Type B pancreatic cell (in vitro differentiated cells): ENCODE measurements at regions not wholly inside any gene's neighbourhood (a gene's known extent, or its start where the extent isn't known, plus 50 kb on each side); places are given as distances from the start of the nearest gene placed in this dataset.
"Not testable (repeated sequence)": the region's sequence is repeated elsewhere in the genome, so short reads cannot be mapped to it uniquely, and the experiment has no call there.

Source experiments
- DNase-seq: peaks from one replicate; pipeline ENCODE4 v3.0.0; 2021; ENCODE audit warnings: mixed read lengths; ENCODE audit not compliant: unreplicated experiment; ENCODE audit errors: extremely low spot score
- H3K27ac Mint-ChIP-seq: 2 replicates; pipeline ENCODE4 v1.8.0; 2021; ENCODE audit warnings: mild to moderate bottlenecking, mixed read lengths
- H3K27me3 Mint-ChIP-seq: 2 replicates; pipeline ENCODE4 v1.8.0; 2021; ENCODE audit warnings: mixed read lengths
- H3K36me3 Mint-ChIP-seq: 2 replicates; pipeline ENCODE4 v1.8.0; 2021; ENCODE audit warnings: mixed read lengths
- H3K4me1 Mint-ChIP-seq: one replicate; pipeline ENCODE4 v1.8.0; 2021; ENCODE audit warnings: mixed read lengths; ENCODE audit not compliant: unreplicated experiment
- H3K4me3 Mint-ChIP-seq: 2 replicates; pipeline ENCODE4 v1.8.0; 2021; ENCODE audit warnings: mild to moderate bottlenecking, mixed read lengths
- H3K9me3 Mint-ChIP-seq: 2 replicates; pipeline ENCODE4 v1.8.0; 2021; ENCODE audit warnings: mixed read lengths
- CTCF ChIP-seq: fragments of 200-600 bp; sonication (generic); conservative IDR thresholded peaks from 2 replicates; pipeline ENCODE4 v1.5.0; 2021; ENCODE audit warnings: antibody characterized with exemption, mild to moderate bottlenecking

DNA sequence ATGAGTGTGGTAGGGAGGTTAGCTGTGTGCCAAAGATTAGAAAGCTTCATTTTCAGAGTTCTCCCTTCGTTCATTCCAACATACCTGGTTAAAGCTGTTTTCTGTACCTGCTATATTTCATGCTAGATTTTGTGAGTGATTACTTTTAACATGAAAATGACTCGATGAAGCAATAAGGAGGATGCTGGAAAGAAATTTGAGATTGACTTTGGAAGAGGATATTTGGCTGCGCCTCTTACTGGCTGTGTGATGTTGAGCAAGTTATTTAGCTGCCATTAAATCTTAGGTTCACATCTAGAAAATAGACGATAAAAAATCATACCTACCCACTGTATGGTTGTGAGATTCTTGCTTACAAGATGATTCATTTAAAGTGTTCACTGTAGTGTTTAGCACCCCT, 288.7 kb downstream of the ZIC4 start:
- no peaks in the 10 kb centered on the region for H3K9me3 Mint-ChIP-seq
- peaks cover 3% of the 10 kb centered on the region for H3K27me3 Mint-ChIP-seq
- no peak for DNase-seq
- H3K27ac Mint-ChIP-seq = no peak overlapping the region
- no peaks in the 10 kb centered on the region for H3K36me3 Mint-ChIP-seq
- no peak overlapping the region for H3K4me3 Mint-ChIP-seq
- no peaks in the 10 kb centered on the region for H3K4me1 Mint-ChIP-seq
- TF ChIP-seq CTCF = no peak

GRCh38 chr3:147113293-147114044, 292.9 kb downstream of the ZIC4 start:
- Mint-ChIP-seq H3K36me3 (no peaks in the 10 kb centered on the region), H3K27me3 (peaks cover 2% of the 10 kb centered on the region), H3K4me1 (no peaks in the 10 kb centered on the region), H3K27ac (no peak overlapping the region), H3K4me3 (no peak overlapping the region), H3K9me3 (no peaks in the 10 kb centered on the region)
- TF ChIP-seq CTCF = no peak
- no peak for DNase-seq

DNA sequence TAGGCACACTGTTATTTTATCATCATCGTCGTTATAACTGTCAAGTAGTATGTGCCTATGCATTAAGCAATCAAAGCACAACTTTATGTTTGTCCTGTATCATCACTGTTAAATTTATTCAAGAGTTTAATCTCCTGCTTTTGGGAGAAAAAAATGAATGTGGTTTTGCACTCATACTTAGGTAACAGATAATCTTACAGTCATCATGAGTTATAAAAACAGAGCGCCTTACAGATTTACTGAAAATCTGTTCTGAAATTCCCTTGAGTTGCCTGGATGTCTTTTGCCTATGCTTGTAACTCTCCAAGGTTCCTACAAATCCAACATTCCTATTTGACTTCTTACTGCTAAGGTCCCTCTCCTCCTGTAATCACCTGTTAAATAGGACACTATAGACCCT, 307.3 kb downstream of the ZIC4 start:
- Mint-ChIP-seq H3K27me3 (no peaks in the 10 kb centered on the region), H3K9me3 (no peaks in the 10 kb centered on the region), H3K4me3 (no peak overlapping the region), H3K27ac (no peak overlapping the region), H3K4me1 (no peaks in the 10 kb centered on the region), H3K36me3 (peaks cover 3% of the 10 kb centered on the region)
- DNase-seq = no peak
- no peak for TF ChIP-seq CTCF

DNA sequence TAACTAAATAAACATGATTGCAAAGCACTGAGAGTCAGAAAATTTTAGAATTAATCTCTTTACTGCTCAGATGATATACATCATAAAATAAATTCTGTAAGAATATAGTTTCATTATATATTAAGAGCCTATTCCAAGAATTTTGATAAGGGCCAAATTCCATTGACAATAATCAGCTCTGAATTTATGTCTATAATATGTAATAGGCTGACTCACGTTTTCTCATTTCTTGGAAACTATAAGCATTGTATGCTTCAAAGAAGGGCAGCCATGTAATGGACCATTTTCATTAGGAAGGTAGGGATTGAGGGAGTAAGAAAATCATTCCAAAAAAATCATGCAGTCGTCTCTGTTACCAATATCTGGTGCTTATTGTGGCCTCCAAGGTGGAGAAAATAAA, 315.9 kb downstream of the ZIC4 start:
- no peaks in the 10 kb centered on the region for H3K27me3 Mint-ChIP-seq
- H3K9me3 Mint-ChIP-seq = no peaks in the 10 kb centered on the region
- no peaks in the 10 kb centered on the region for H3K36me3 Mint-ChIP-seq
- peaks cover 4% of the 10 kb centered on the region for H3K4me1 Mint-ChIP-seq
- DNase-seq = no peak
- H3K27ac Mint-ChIP-seq = no peak overlapping the region
- no peak overlapping the region for H3K4me3 Mint-ChIP-seq
- TF ChIP-seq CTCF = no peak

DNA sequence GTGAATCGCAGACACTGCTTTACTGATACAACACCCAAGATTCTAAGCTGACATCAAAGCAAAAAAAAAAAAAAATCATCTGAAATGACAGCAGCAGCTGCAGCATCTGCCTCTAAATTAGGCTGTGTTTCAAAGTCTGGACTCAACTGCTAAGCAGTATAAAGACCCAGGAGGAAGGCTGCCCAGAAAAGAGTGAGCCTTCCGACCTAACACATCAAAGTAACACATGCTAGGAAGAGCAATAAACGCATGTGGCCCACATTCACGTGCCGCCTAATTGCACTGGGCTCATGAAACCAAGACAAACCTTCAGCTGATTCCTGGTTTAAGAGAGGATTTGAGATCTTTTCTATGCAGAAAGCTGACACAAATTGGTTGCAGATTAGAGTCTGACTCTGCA, 317.1 kb downstream of the ZIC4 start:
- Mint-ChIP-seq H3K27me3 (no peaks in the 10 kb centered on the region), H3K9me3 (no peaks in the 10 kb centered on the region), H3K27ac (no peak overlapping the region), H3K4me1 (peaks cover 4% of the 10 kb centered on the region), H3K36me3 (no peaks in the 10 kb centered on the region), H3K4me3 (no peak overlapping the region)
- TF ChIP-seq CTCF = no peak
- DNase-seq = no peak

- not testable (repeated sequence) for H3K4me1 Mint-ChIP-seq, DNase-seq, H3K27ac Mint-ChIP-seq, H3K27me3 Mint-ChIP-seq, H3K9me3 Mint-ChIP-seq, H3K36me3 Mint-ChIP-seq, H3K4me3 Mint-ChIP-seq
Observed at GRCh38 chr3:147059500-147059899, 346.8 kb downstream of the ZIC4 start.
